HepG2 (cell line): ENCODE measurements at regions not wholly inside any gene's neighbourhood (a gene's known extent, or its start where the extent isn't known, plus 50 kb on each side); places are given as distances from the start of the nearest gene placed in this dataset.

ENCODE experiments used
- ATAC-seq: fragments of 200-7000 bp; cut with Tn5 transposase; 3 replicates; pipeline ENCODE4 v1.9.1; 2020; ENCODE audit warnings: mild to moderate bottlenecking, moderate library complexity
- BruUV-seq: library from RNA; stranded (reverse); fragments of 400-500 nt; replicated peaks from 2 replicates; lab custom pipeline; 2021; lab: Mats Ljungman, UMichigan
- CTCF ChIA-PET: fragments of 300-600 bp; formaldehyde crosslinking; extraction: SDS; loops from one replicate; lab custom pipeline; 2021; ENCODE audit warnings: low total read pairs, inconsistent platforms, low intra/inter-chr PET ratio; lab: Yijun Ruan, JAX
- POLR2A ChIA-PET: fragments of 350-600 bp; sonication (Branson Sonifier 250); formaldehyde crosslinking; loops from one replicate; lab custom pipeline; 2020; ENCODE audit warnings: antibody characterized with exemption, inconsistent platforms; lab: Yijun Ruan, JAX
- DNase-seq: peaks from one replicate; pipeline ENCODE4 v3.0.0-alpha.2; 2015; ENCODE audit warnings: low spot score
- FAIRE-seq: peaks from 3 replicates; lab custom pipeline; 2011; peaks lifted over from hg19 to GRCh38; lab: Jason Lieb, UNC
- H2AFZ ChIP-seq: one replicate; pipeline ENCODE4 v1.6.1; 2011; ENCODE audit warnings: low read length, inconsistent platforms
- H3K27ac ChIP-seq: fragments of 300-600 bp; 3 replicates; pipeline ENCODE4 v1.8.0; 2011; ENCODE audit warnings: mixed run types, mild to moderate bottlenecking, mixed read lengths, low read length, inconsistent platforms; ENCODE audit not compliant: insufficient read depth; ENCODE audit errors: extremely low read length
- H3K27me3 ChIP-seq, 2 experiments: fragments of 200-600 bp in 1 of 2; 2 replicates in 1 of 2; 3 replicates in 1 of 2; pipeline versions ENCODE4 v1.6.0 to v1.8.0; 2011; ENCODE audit warnings: low read length in 2 of 2, mild to moderate bottlenecking in 2 of 2, moderate library complexity in 2 of 2, inconsistent platforms in 1 of 2; ENCODE audit not compliant: insufficient read depth in 2 of 2, control insufficient read depth in 1 of 2
- H3K36me3 ChIP-seq, 2 experiments: fragments of 200-600 bp in 1 of 2; replicated peaks in 1 of 2; 2 replicates in 1 of 2; 3 replicates in 1 of 2; pipeline versions ENCODE4 v1.5.1 to v1.8.0; 2011; ENCODE audit warnings: low read length in 2 of 2, inconsistent platforms in 1 of 2; ENCODE audit not compliant: insufficient read depth in 2 of 2, control insufficient read depth in 1 of 2
- H3K4me1 ChIP-seq: 2 replicates; pipeline ENCODE4 v1.5.1; 2012; ENCODE audit warnings: low read length, inconsistent platforms; ENCODE audit not compliant: insufficient read depth
- H3K4me2 ChIP-seq: 2 replicates; pipeline ENCODE4 v1.6.0; 2011; ENCODE audit warnings: low read depth, low read length, inconsistent platforms
- H3K4me3 ChIP-seq, 3 experiments: fragments of 200-600 bp in 1 of 3; sonication (generic), shearing (Covaris generic) in 1 of 3; replicated peaks in 1 of 3; 2 replicates each; pipeline ENCODE4 v1.5.1; 2011 to 2016; ENCODE audit warnings: low read length in 3 of 3, inconsistent platforms in 2 of 3, low read depth in 2 of 3, mild to moderate bottlenecking in 2 of 3, control low read depth in 1 of 3, mixed read lengths in 1 of 3; ENCODE audit not compliant: insufficient read depth in 1 of 3
- H3K79me2 ChIP-seq: one replicate; pipeline ENCODE4 v1.6.1; 2011; ENCODE audit warnings: low read length, inconsistent platforms; ENCODE audit not compliant: insufficient read depth
- H3K9ac ChIP-seq: 2 replicates; pipeline ENCODE4 v1.6.0; 2011; ENCODE audit warnings: mild to moderate bottlenecking, low read depth, low read length, inconsistent platforms; ENCODE audit not compliant: insufficient read depth
- H3K9me3 ChIP-seq: 2 replicates; pipeline ENCODE4 v1.5.1; 2012; ENCODE audit warnings: mild to moderate bottlenecking, low read length
- H4K20me1 ChIP-seq: 2 replicates; pipeline ENCODE4 v1.6.0; 2011; ENCODE audit warnings: inconsistent platforms, mild to moderate bottlenecking, low read length, moderate library complexity; ENCODE audit not compliant: insufficient read depth
- RAD51 ChIP-seq: fragments of 450-650 bp; IDR thresholded peaks from 2 replicates; pipeline ENCODE4 v1.6.1; 2016; ENCODE audit warnings: borderline replicate concordance
- SPEN ChIP-seq: sonication (generic); formaldehyde crosslinking; IDR thresholded peaks from 2 replicates; pipeline ENCODE4 v1.5.1; 2020; ENCODE audit warnings: low read depth, mild to moderate bottlenecking, missing genetic modification reagents
- TAF15 ChIP-seq: fragments of 200-400 bp; formaldehyde crosslinking; IDR thresholded peaks from one replicate; pipeline ENCODE4 v1.6.1; 2018; ENCODE audit warnings: mild to moderate bottlenecking, low read depth, low read length; ENCODE audit not compliant: poor library complexity, severe bottlenecking
- ZFP41 ChIP-seq: sonication (generic); formaldehyde crosslinking; IDR thresholded peaks from 2 replicates; pipeline ENCODE4 v1.4.0; 2020; ENCODE audit warnings: mild to moderate bottlenecking, missing genetic modification reagents, borderline replicate concordance
- ZNF205 ChIP-seq: IDR thresholded peaks from 2 replicates; pipeline ENCODE4 v1.6.1; 2018; ENCODE audit warnings: missing biosample characterization, missing genetic modification reagents
- ZNF282 ChIP-seq: fragments of 450-650 bp; IDR thresholded peaks from 2 replicates; pipeline ENCODE4 v1.6.1; 2018; ENCODE audit not compliant: partially characterized antibody
- ZNF432 ChIP-seq: sonication (generic); formaldehyde crosslinking; IDR thresholded peaks from 2 replicates; pipeline ENCODE4 v1.5.0; 2020; ENCODE audit warnings: missing genetic modification reagents, mild to moderate bottlenecking, borderline replicate concordance
- ZNF577 ChIP-seq: sonication (generic); formaldehyde crosslinking; IDR thresholded peaks from 2 replicates; pipeline ENCODE4 v1.4.0; 2020; ENCODE audit warnings: mild to moderate bottlenecking, low read depth, missing genetic modification reagents, borderline replicate concordance
- WGBS: methylation state at CpG from one replicate; pipeline ENCODE4 v1.1.6; 2017; ENCODE audit warnings: low lambda C conversion rate; 5-methylcytosine and 5-hydroxymethylcytosine counted together
- in situ Hi-C: cut with HindIII; loops from 2 replicates; pipeline ENCODE4 v1.10.0; 2017; ENCODE audit warnings: low pct_unique_long_range_greater_than_20kb; ENCODE audit not compliant: extremely low pct_ligation_motif_present
- intact Hi-C: fragments of 100-400 bp; cut with micrococcal nuclease; formaldehyde crosslinking; loops from one replicate; pipeline ENCODE4 v1.10.0; 2022; ENCODE audit not compliant: unreplicated experiment
- TF ChIP-seq, protein P1 (sequence below): sonication (generic); formaldehyde crosslinking; IDR thresholded peaks from one replicate; pipeline ENCODE4 v1.5.1; 2020; ENCODE audit warnings: mild to moderate bottlenecking, missing genetic modification reagents; ENCODE audit errors: not compliant biosample characterization
- TF ChIP-seq, protein P2 (sequence below): sonication (generic); formaldehyde crosslinking; IDR thresholded peaks from 2 replicates; pipeline ENCODE4 v1.9.0; 2022; ENCODE audit warnings: low read depth, missing genetic modification reagents
- TF ChIP-seq, protein P3 (sequence below): sonication (generic); formaldehyde crosslinking; IDR thresholded peaks from 2 replicates; pipeline ENCODE4 v1.8.0; 2023; ENCODE audit warnings: mild to moderate bottlenecking, missing genetic modification reagents
- TF ChIP-seq, protein P4 (sequence below): sonication (generic); formaldehyde crosslinking; IDR thresholded peaks from 2 replicates; pipeline ENCODE4 v1.5.0; 2020; ENCODE audit warnings: mild to moderate bottlenecking, missing genetic modification reagents

DNA sequence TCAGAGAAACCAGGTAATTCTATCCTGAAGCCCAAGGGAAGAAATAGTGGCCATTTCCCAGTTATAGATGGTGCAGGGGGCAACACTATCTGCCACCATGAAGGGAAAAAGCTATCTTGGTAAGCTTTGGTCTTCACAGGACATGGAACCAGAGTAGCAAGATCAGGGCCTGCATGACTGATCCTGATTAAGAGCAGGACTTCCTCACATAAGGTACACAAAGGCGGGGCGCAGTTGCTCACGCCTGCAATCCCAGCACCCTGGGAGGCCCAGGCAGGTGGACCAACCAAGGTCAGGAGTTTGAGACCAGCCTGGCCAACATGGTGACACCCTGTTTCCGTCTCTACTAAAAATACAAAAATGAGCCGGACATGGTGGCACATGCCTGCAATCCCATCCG, 148.4 kb upstream of the USP9X start:
- ATAC-seq (no peak), DNase-seq (no peak), FAIRE-seq (no peak)
- in situ Hi-C loops = no loop called here
- Histone ChIP-seq H3K36me3 (no peaks in the 10 kb centered on the region), H4K20me1 (no peaks in the 10 kb centered on the region), H3K9ac (no peak overlapping the region), H3K9me3 (no peaks in the 10 kb centered on the region), H3K27me3 (no peaks in the 10 kb centered on the region), H3K4me1 (peaks cover 7% of the 10 kb centered on the region; the same call in 1 of the 2 replicates), H2AFZ (no peak overlapping the region), H3K79me2 (no peaks in the 10 kb centered on the region), H3K4me2 (no peak overlapping the region), H3K4me3 (no peak overlapping the region), H3K27ac (no peak overlapping the region)
- WGBS = no CpG with 5 or more reads among the region's 6 CpGs
- ChIA-PET POLR2A (no interaction called here), CTCF (no interaction called here)
- BruUV-seq = no TSS peak
- intact Hi-C loops = no loop called here
- TF ChIP-seq, protein P1, sequence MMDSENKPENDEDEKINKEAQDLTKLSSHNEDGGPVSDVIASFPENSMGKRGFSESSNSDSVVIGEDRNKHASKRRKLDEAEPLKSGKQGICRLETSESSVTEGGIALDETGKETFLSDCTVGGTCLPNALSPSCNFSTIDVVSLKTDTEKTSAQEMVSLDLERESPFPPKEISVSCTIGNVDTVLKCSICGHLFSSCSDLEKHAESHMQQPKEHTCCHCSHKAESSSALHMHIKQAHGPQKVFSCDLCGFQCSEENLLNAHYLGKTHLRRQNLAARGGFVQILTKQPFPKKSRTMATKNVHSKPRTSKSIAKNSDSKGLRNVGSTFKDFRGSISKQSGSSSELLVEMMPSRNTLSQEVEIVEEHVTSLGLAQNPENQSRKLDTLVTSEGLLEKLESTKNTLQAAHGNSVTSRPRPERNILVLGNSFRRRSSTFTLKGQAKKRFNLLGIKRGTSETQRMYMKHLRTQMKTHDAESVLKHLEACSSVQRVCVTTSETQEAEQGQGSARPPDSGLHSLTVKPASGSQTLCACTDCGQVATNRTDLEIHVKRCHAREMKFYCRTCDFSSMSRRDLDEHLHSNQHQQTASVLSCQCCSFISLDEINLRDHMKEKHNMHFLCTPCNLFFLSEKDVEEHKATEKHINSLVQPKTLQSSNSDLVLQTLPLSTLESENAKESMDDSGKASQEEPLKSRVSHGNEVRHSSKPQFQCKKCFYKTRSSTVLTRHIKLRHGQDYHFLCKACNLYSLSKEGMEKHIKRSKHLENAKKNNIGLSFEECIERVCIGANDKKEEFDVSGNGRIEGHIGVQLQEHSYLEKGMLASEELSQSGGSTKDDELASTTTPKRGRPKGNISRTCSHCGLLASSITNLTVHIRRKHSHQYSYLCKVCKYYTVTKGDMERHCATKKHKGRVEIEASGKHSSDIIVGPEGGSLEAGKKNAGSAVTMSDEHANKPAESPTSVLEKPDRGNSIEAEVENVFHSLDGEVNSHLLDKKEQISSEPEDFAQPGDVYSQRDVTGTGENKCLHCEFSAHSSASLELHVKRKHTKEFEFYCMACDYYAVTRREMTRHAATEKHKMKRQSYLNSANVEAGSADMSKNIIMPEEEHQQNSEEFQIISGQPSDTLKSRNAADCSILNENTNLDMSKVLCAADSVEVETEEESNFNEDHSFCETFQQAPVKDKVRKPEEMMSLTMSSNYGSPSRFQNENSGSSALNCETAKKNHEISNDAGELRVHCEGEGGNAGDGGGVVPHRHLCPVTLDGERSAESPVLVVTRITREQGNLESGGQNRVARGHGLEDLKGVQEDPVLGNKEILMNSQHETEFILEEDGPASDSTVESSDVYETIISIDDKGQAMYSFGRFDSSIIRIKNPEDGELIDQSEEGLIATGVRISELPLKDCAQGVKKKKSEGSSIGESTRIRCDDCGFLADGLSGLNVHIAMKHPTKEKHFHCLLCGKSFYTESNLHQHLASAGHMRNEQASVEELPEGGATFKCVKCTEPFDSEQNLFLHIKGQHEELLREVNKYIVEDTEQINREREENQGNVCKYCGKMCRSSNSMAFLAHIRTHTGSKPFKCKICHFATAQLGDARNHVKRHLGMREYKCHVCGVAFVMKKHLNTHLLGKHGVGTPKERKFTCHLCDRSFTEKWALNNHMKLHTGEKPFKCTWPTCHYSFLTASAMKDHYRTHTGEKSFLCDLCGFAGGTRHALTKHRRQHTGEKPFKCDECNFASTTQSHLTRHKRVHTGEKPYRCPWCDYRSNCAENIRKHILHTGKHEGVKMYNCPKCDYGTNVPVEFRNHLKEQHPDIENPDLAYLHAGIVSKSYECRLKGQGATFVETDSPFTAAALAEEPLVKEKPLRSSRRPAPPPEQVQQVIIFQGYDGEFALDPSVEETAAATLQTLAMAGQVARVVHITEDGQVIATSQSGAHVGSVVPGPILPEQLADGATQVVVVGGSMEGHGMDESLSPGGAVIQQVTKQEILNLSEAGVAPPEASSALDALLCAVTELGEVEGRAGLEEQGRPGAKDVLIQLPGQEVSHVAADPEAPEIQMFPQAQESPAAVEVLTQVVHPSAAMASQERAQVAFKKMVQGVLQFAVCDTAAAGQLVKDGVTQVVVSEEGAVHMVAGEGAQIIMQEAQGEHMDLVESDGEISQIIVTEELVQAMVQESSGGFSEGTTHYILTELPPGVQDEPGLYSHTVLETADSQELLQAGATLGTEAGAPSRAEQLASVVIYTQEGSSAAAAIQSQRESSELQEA (CRISPR knock-in tag) = no peak
- TF ChIP-seq ZNF432 (CRISPR knock-in tag) (no peak), ZNF282 (no peak), SPEN (CRISPR knock-in tag) (no peak), TAF15 (no peak), ZNF205 (CRISPR knock-in tag) (no peak), ZNF577 (CRISPR knock-in tag) (no peak), RAD51 (no peak), ZFP41 (CRISPR knock-in tag) (no peak)
- TF ChIP-seq, protein P2, sequence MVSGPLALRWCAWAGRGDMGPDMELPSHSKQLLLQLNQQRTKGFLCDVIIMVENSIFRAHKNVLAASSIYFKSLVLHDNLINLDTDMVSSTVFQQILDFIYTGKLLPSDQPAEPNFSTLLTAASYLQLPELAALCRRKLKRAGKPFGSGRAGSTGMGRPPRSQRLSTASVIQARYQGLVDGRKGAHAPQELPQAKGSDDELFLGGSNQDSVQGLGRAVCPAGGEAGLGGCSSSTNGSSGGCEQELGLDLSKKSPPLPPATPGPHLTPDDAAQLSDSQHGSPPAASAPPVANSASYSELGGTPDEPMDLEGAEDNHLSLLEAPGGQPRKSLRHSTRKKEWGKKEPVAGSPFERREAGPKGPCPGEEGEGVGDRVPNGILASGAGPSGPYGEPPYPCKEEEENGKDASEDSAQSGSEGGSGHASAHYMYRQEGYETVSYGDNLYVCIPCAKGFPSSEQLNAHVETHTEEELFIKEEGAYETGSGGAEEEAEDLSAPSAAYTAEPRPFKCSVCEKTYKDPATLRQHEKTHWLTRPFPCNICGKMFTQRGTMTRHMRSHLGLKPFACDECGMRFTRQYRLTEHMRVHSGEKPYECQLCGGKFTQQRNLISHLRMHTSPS = no peak
- TF ChIP-seq, protein P3, sequence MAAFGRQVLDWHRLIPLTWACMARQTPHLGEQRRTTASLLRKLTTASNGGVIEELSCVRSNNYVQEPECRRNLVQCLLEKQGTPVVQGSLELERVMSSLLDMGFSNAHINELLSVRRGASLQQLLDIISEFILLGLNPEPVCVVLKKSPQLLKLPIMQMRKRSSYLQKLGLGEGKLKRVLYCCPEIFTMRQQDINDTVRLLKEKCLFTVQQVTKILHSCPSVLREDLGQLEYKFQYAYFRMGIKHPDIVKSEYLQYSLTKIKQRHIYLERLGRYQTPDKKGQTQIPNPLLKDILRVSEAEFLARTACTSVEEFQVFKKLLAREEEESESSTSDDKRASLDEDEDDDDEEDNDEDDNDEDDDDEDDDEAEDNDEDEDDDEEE (CRISPR knock-in tag) = no peak
- TF ChIP-seq, protein P4, sequence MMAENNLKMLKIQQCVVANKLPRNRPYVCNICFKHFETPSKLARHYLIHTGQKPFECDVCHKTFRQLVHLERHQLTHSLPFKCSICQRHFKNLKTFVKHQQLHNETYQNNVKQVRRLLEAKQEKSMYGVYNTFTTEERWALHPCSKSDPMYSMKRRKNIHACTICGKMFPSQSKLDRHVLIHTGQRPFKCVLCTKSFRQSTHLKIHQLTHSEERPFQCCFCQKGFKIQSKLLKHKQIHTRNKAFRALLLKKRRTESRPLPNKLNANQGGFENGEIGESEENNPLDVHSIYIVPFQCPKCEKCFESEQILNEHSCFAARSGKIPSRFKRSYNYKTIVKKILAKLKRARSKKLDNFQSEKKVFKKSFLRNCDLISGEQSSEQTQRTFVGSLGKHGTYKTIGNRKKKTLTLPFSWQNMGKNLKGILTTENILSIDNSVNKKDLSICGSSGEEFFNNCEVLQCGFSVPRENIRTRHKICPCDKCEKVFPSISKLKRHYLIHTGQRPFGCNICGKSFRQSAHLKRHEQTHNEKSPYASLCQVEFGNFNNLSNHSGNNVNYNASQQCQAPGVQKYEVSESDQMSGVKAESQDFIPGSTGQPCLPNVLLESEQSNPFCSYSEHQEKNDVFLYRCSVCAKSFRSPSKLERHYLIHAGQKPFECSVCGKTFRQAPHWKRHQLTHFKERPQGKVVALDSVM (CRISPR knock-in tag) = no peak
